Osteoblast (primary cell): ENCODE measurements at regions not wholly inside any gene's neighbourhood (a gene's known extent, or its start where the extent isn't known, plus 50 kb on each side); places are given as distances from the start of the nearest gene placed in this dataset.
"Not testable (repeated sequence)": the region's sequence is repeated elsewhere in the genome, so short reads cannot be mapped to it uniquely, and the experiment has no call there.

Experiments
- DNase-seq: peaks from one replicate; pipeline ENCODE4 v3.0.0; 2011; ENCODE audit warnings: low spot score, mixed read lengths; ENCODE audit not compliant: insufficient read length; ENCODE audit errors: missing footprints
- H2AFZ ChIP-seq: 2 replicates; pipeline ENCODE4 v1.6.0; 2011; ENCODE audit warnings: mild to moderate bottlenecking, low read length
- H3K27ac ChIP-seq: 2 replicates; pipeline ENCODE4 v1.5.1; 2011; ENCODE audit warnings: mild to moderate bottlenecking, low read depth, low read length, moderate library complexity
- H3K27me3 ChIP-seq: 2 replicates; pipeline ENCODE4 v1.6.0; 2012; ENCODE audit warnings: mild to moderate bottlenecking, control low read depth, inconsistent platforms, low read length, moderate library complexity; ENCODE audit not compliant: insufficient read depth
- H3K36me3 ChIP-seq: 2 replicates; pipeline ENCODE4 v1.5.1; 2011; ENCODE audit warnings: mild to moderate bottlenecking, low read length, control low read depth, moderate library complexity; ENCODE audit not compliant: insufficient read depth
- H3K4me1 ChIP-seq: 2 replicates; pipeline ENCODE4 v1.5.1; 2011; ENCODE audit warnings: mild to moderate bottlenecking, low read length, control low read depth, moderate library complexity; ENCODE audit not compliant: insufficient read depth
- H3K4me2 ChIP-seq: 2 replicates; pipeline ENCODE4 v1.6.0; 2011; ENCODE audit warnings: mild to moderate bottlenecking, low read length; ENCODE audit not compliant: insufficient read depth
- H3K4me3 ChIP-seq: fragments of 200-600 bp; sonication (generic); 3 replicates; pipeline ENCODE4 v1.5.1; 2012; ENCODE audit warnings: mild to moderate bottlenecking, low read length, inconsistent platforms; ENCODE audit not compliant: insufficient read depth
- H3K79me2 ChIP-seq: 2 replicates; pipeline ENCODE4 v1.6.0; 2012; ENCODE audit warnings: mild to moderate bottlenecking, low read length, control low read depth, inconsistent platforms; ENCODE audit not compliant: insufficient read depth
- H3K9me3 ChIP-seq: 2 replicates; pipeline ENCODE4 v1.5.1; 2011; ENCODE audit warnings: low read depth, low read length, control low read depth
- H4K20me1 ChIP-seq: 2 replicates; pipeline ENCODE4 v1.6.0; 2012; ENCODE audit warnings: mild to moderate bottlenecking, low read length, control low read depth; ENCODE audit not compliant: insufficient read depth
- TF ChIP-seq, protein P1 (sequence below): IDR thresholded peaks from 2 replicates; pipeline ENCODE4 v1.5.1; 2011; ENCODE audit warnings: mild to moderate bottlenecking, low read depth, low read length, moderate library complexity; ENCODE audit errors: extremely low read depth

- Histone ChIP-seq H4K20me1 (no peaks in the 10 kb centered on the region), H3K9me3 (no peaks in the 10 kb centered on the region), H3K4me3 (no peak overlapping the region), H3K27me3 (no peaks in the 10 kb centered on the region), H3K36me3 (no peaks in the 10 kb centered on the region), H3K4me1 (peaks cover 6% of the 10 kb centered on the region), H3K79me2 (no peaks in the 10 kb centered on the region), H3K27ac (no peak overlapping the region), H3K4me2 (no peak overlapping the region), H2AFZ (peak overlapping the region; percentile 2)
- no peak for DNase-seq
- TF ChIP-seq, protein P1, sequence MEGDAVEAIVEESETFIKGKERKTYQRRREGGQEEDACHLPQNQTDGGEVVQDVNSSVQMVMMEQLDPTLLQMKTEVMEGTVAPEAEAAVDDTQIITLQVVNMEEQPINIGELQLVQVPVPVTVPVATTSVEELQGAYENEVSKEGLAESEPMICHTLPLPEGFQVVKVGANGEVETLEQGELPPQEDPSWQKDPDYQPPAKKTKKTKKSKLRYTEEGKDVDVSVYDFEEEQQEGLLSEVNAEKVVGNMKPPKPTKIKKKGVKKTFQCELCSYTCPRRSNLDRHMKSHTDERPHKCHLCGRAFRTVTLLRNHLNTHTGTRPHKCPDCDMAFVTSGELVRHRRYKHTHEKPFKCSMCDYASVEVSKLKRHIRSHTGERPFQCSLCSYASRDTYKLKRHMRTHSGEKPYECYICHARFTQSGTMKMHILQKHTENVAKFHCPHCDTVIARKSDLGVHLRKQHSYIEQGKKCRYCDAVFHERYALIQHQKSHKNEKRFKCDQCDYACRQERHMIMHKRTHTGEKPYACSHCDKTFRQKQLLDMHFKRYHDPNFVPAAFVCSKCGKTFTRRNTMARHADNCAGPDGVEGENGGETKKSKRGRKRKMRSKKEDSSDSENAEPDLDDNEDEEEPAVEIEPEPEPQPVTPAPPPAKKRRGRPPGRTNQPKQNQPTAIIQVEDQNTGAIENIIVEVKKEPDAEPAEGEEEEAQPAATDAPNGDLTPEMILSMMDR, result no peak
Observed at GRCh38 chr1:215321802-215322201, 239.3 kb downstream of the KCNK2 start.

DNA sequence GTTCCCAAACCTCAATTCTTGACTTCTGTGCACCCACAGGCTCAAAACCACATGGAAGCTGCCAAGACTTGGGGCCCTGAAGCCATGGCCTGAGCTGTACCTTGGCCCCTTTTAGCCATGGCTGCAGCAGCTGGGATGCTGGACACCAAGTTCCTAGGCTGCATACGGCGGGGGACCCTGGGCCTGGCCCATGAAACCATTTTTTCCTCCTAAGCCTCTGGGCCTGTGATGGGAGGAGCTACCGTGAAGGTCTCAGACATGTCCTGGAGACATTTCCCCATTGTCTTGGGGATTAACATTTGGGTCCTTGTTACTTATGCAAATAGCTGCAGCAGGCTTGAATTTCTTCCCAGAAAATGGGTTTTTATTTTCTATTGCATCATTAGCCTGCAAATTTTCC is 241.5 kb downstream of the KCNK2 start:
- not testable (repeated sequence) for H3K27me3 ChIP-seq, DNase-seq, H3K27ac ChIP-seq, H3K36me3 ChIP-seq, H2AFZ ChIP-seq, H4K20me1 ChIP-seq, H3K4me2 ChIP-seq, H3K4me3 ChIP-seq, H3K4me1 ChIP-seq, H3K9me3 ChIP-seq, H3K79me2 ChIP-seq

GRCh38 chr1:215330426-215330825 is 236.7 kb upstream of the KCTD3 start:
- no peak overlapping the region for H3K4me2 ChIP-seq

DNA sequence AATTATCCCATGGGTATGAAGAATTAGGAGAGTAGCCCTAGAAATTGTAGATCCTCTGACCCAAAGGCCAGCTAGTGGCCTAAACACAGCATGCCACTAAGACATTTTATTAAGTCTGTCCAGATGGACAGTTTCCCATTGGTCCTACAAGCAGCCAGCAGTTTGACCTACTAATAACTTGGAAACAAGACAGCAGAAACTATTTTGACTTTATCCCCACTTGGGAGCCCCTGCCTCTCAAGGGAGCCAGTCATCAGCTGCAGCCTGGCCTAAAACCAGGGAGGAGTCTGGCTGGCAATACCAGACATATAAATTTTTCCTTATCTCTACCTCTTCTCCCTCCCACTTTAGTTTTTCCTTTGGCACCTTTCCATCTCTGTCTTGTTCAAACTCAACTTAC is 222.6 kb upstream of the KCTD3 start:
- no peaks in the 10 kb centered on the region for H3K27me3 ChIP-seq
- no peaks in the 10 kb centered on the region for H4K20me1 ChIP-seq
- H3K27ac ChIP-seq, result no peak overlapping the region
- H2AFZ ChIP-seq, result no peak overlapping the region
- H3K9me3 ChIP-seq, result no peaks in the 10 kb centered on the region
- no peaks in the 10 kb centered on the region for H3K36me3 ChIP-seq
- no peaks in the 10 kb centered on the region for H3K4me1 ChIP-seq
- DNase-seq, result no peak
- no peak overlapping the region for H3K4me3 ChIP-seq
- H3K79me2 ChIP-seq, result no peaks in the 10 kb centered on the region
- TF ChIP-seq, protein P1, result no peak
- H3K4me2 ChIP-seq, result no peak overlapping the region

More at GRCh38 chr1:215330426-215330825, 236.7 kb upstream of the KCTD3 start:
- DNase-seq, result no peak
- Histone ChIP-seq H3K27ac (no peak overlapping the region), H3K9me3 (no peaks in the 10 kb centered on the region), H3K4me1 (no peaks in the 10 kb centered on the region), H3K27me3 (no peaks in the 10 kb centered on the region), H3K79me2 (no peaks in the 10 kb centered on the region), H2AFZ (no peak overlapping the region), H4K20me1 (no peaks in the 10 kb centered on the region), H3K4me3 (no peak overlapping the region), H3K36me3 (no peaks in the 10 kb centered on the region)
- TF ChIP-seq, protein P1, result no peak
